Adrenal gland (tissue), 9 donors: ENCODE measurements at regions not wholly inside any gene's neighbourhood (a gene's known extent, or its start where the extent isn't known, plus 50 kb on each side); places are given as distances from the start of the nearest gene placed in this dataset.

Source experiments
- DNase-seq, 7 donors: peaks; one replicate each; pipeline ENCODE4 v3.0.0-alpha.2; 2019 to 2020
- H3K27ac ChIP-seq, 5 donors: fragments of 200-600 bp; sonication (generic) in 4 of 5; 1 replicate in 3 of 5; 2 replicates in 2 of 5; pipeline versions ENCODE4 v1.5.1 to v1.8.0; 2016 to 2020; ENCODE audit warnings: mild to moderate bottlenecking in 1 of 5
- H3K27me3 ChIP-seq: fragments of 200-600 bp; 2 replicates; pipeline ENCODE4 v1.8.0; 2021
- H3K36me3 ChIP-seq, 2 donors: fragments of 200-600 bp; replicated peaks in 1 of 2; 1 replicate in 1 of 2; 2 replicates in 1 of 2; pipeline versions ENCODE4 v1.5.1 to v1.8.0; 2018 to 2022
- H3K4me1 ChIP-seq, 2 donors: fragments of 200-600 bp; replicated peaks in 1 of 2; 1 replicate in 1 of 2; 2 replicates in 1 of 2; pipeline versions ENCODE4 v1.5.1 to v1.8.0; 2018 to 2021
- H3K4me3 ChIP-seq, 4 donors: fragments of 200-600 bp; sonication (generic) in 3 of 4; one replicate each; pipeline ENCODE4 v1.5.1; 2016 to 2018
- H3K9me3 ChIP-seq, 3 donors: fragments of 200-600 bp; sonication (generic) in 1 of 3; replicated peaks in 1 of 3; 1 replicate in 2 of 3; 2 replicates in 1 of 3; pipeline versions ENCODE4 v1.5.1 to v1.8.0; 2016 to 2021
- CTCF ChIP-seq, 6 experiments: fragments of 450-650 bp in 4 of 6; fragments of 200-600 bp in 2 of 6; sonication (generic) in 1 of 6; IDR thresholded peaks; 1 replicate in 5 of 6; 2 replicates in 1 of 6; pipeline versions ENCODE4 v1.5.1 to v1.8.0; 2016 to 2021; ENCODE audit warnings: antibody characterized with exemption in 6 of 6, mild to moderate bottlenecking in 2 of 6, moderate library complexity in 1 of 6
- POLR2A ChIP-seq, 2 donors: fragments of 450-650 bp; IDR thresholded peaks; one replicate each; pipeline ENCODE4 v1.6.1; 2017; ENCODE audit warnings: antibody characterized with exemption in 2 of 2, mild to moderate bottlenecking in 2 of 2, moderate library complexity in 1 of 2
- WGBS, 4 donors: extraction: QIAGEN DNeasy Blood & Tissue Kit in 2 of 4; methylation state at CpG; one replicate each; pipeline versions ENCODE4 v1.1.5 to v1.1.7; 2013 to 2017; 5-methylcytosine and 5-hydroxymethylcytosine counted together
- intact Hi-C, 2 donors: fragments of 100-400 bp; cut with DNase I; formaldehyde crosslinking; loops; one replicate each; pipeline versions ENCODE4 v1.14.1 to v1.15.0; 2022 to 2023
- donor health status: healthy with polysubstance abuse.
- donor health status: Bipolar disorder and iron deficiency.
- donor health status: DM: yes; HTN: yes; CAD: no.
- donor health status: DM: no; HTN: no; CAD: no.
- donor health status: DM: no; HTN: no; CAD: no.

GRCh38 chr9:94164806-94165549, 80.7 kb downstream of the PTPDC1 start:
- WGBS, 4 donors = 60 to 73% (median 67%) methylated on average over 5 of the region's 5 CpGs
- TF ChIP-seq POLR2A (IDR thresholded peaks at IDR 0.05) (no peak), CTCF (IDR thresholded peaks at IDR 0.05) (no peak)
- no peaks in the 10 kb centered on the region for H3K9me3 ChIP-seq
- intact Hi-C loops = no loop called here
- peaks cover 19 to 25% of the 10 kb centered on the region in 2 donors for H3K4me1 ChIP-seq
- DNase-seq = no peak
- no peaks in the 10 kb centered on the region for H3K27me3 ChIP-seq
- no peaks in the 10 kb centered on the region for H3K36me3 ChIP-seq
- no peak overlapping the region for H3K4me3 ChIP-seq
- H3K27ac ChIP-seq = peak overlapping the region in 3 of 5 donors; percentile 8 to 67 (median 14)

- peak; percentile 97 to 99 (median 99) for DNase-seq
- H3K9me3 ChIP-seq = no peaks in the 10 kb centered on the region
- intact Hi-C loops = no loop called here
Measured at GRCh38 chr9:94165592-94166235, 81.5 kb downstream of the PTPDC1 start.

GRCh38 chr9:94166236-94166975, 82.1 kb downstream of the PTPDC1 start:
- peak overlapping the region in 3 of 4 donors; percentile 29 to 95 (median 82) for H3K4me3 ChIP-seq
- DNase-seq = peak; percentile 98 to 99 (median 99)
- H3K9me3 ChIP-seq = no peaks in the 10 kb centered on the region
- no peaks in the 10 kb centered on the region for H3K36me3 ChIP-seq
- intact Hi-C loops = no loop called here
- H3K4me1 ChIP-seq = peaks cover 19 to 40% of the 10 kb centered on the region in 2 donors
- WGBS, 4 donors = 0 to 1% (median 0%) methylated on average over 1 to 96 of the region's 96 CpGs; no CpG with 5 or more reads in 1 of the 4 donors
- peak overlapping the region; percentile 95 to 100 (median 100) for H3K27ac ChIP-seq
- TF ChIP-seq CTCF (IDR thresholded peaks at IDR 0.05) (peak in 3 of 6 experiments; percentile 17 to 42 (median 28)), POLR2A (IDR thresholded peaks at IDR 0.05) (peak; percentile 97)
- no peaks in the 10 kb centered on the region for H3K27me3 ChIP-seq

More at GRCh38 chr9:94165592-94166235, 81.5 kb downstream of the PTPDC1 start:
- 6 to 26% (median 13%) methylated on average over 12 to 49 of the region's 49 CpGs for WGBS, 4 donors
- peaks cover 19 to 33% of the 10 kb centered on the region in 2 donors for H3K4me1 ChIP-seq
- TF ChIP-seq CTCF (IDR thresholded peaks at IDR 0.05) = no peak
- TF ChIP-seq POLR2A (IDR thresholded peaks at IDR 0.05) = no peak
- H3K36me3 ChIP-seq = no peaks in the 10 kb centered on the region
- H3K27ac ChIP-seq = peak overlapping the region; percentile 95 to 100 (median 100)
- H3K27me3 ChIP-seq = no peaks in the 10 kb centered on the region
- H3K4me3 ChIP-seq = peak overlapping the region in 2 of 4 donors; percentile 82 to 95

- intact Hi-C loops = no loop called here
- Histone ChIP-seq H3K27ac (peak overlapping the region; percentile 70 to 100 (median 100)), H3K36me3 (no peaks in the 10 kb centered on the region), H3K9me3 (no peaks in the 10 kb centered on the region), H3K4me3 (peak overlapping the region in 3 of 4 donors; percentile 21 to 95 (median 82)), H3K4me1 (peaks cover 19 to 45% of the 10 kb centered on the region in 2 donors), H3K27me3 (no peaks in the 10 kb centered on the region)
- no peak for DNase-seq
- TF ChIP-seq POLR2A (IDR thresholded peaks at IDR 0.05) = peak in 1 of 2 donors; percentile 69
- TF ChIP-seq CTCF (IDR thresholded peaks at IDR 0.05) = no peak
- 0% methylated on average over 5 to 23 of the region's 23 CpGs for WGBS, 4 donors
Measured at GRCh38 chr9:94166976-94167346, 82.7 kb downstream of the PTPDC1 start.
